DND-41 (cell line): ENCODE measurements at regions not wholly inside any gene's neighbourhood (a gene's known extent, or its start where the extent isn't known, plus 50 kb on each side); places are given as distances from the start of the nearest gene placed in this dataset.

Experiments used
- ATAC-seq: fragments of 200-7000 bp; cut with Tn5 transposase; 3 replicates; pipeline ENCODE4 v1.9.1; 2021; ENCODE audit warnings: low read depth; ENCODE audit not compliant: insufficient read depth
- DNase-seq: peaks from one replicate; pipeline ENCODE4 v3.0.0-alpha.2; 2020
- H2AFZ ChIP-seq: 2 replicates; pipeline ENCODE4 v1.6.0; 2012; ENCODE audit warnings: low read depth, low read length
- H3K27ac ChIP-seq: 2 replicates; pipeline ENCODE4 v1.5.1; 2012; ENCODE audit warnings: low read length, inconsistent platforms
- H3K27me3 ChIP-seq: fragments of 200-600 bp; sonication (generic); 2 replicates; pipeline ENCODE4 v1.6.0; 2012; ENCODE audit warnings: low read length, mild to moderate bottlenecking, inconsistent platforms; ENCODE audit not compliant: insufficient read depth, poor library complexity
- H3K36me3 ChIP-seq: 2 replicates; pipeline ENCODE4 v1.5.1; 2012; ENCODE audit warnings: low read length, inconsistent platforms; ENCODE audit not compliant: insufficient read depth
- H3K4me1 ChIP-seq: 2 replicates; pipeline ENCODE4 v1.5.1; 2012; ENCODE audit warnings: mild to moderate bottlenecking, low read length; ENCODE audit not compliant: insufficient read depth
- H3K4me2 ChIP-seq: 2 replicates; pipeline ENCODE4 v1.6.0; 2012; ENCODE audit warnings: mild to moderate bottlenecking, moderate library complexity, low read length, inconsistent platforms; ENCODE audit not compliant: insufficient read depth
- H3K4me3 ChIP-seq, 2 experiments: fragments of 200-600 bp in 1 of 2; shearing (Covaris generic) in 1 of 2; 2 replicates each; pipeline ENCODE4 v1.5.1; 2012 to 2016; ENCODE audit warnings: inconsistent platforms in 2 of 2, low read length in 2 of 2, mild to moderate bottlenecking in 2 of 2, low read depth in 1 of 2, moderate library complexity in 1 of 2
- H3K79me2 ChIP-seq: 2 replicates; pipeline ENCODE4 v1.6.0; 2012; ENCODE audit warnings: low read length, inconsistent platforms; ENCODE audit not compliant: insufficient read depth
- H3K9ac ChIP-seq: 2 replicates; pipeline ENCODE4 v1.6.0; 2012; ENCODE audit warnings: low read depth, mild to moderate bottlenecking, inconsistent platforms, low read length, moderate library complexity
- H3K9me3 ChIP-seq: 2 replicates; pipeline ENCODE4 v1.5.1; 2012; ENCODE audit warnings: low read length, moderate library complexity, mild to moderate bottlenecking, inconsistent platforms; ENCODE audit not compliant: insufficient read depth, severe bottlenecking
- H4K20me1 ChIP-seq: 2 replicates; pipeline ENCODE4 v1.6.0; 2012; ENCODE audit warnings: low read length; ENCODE audit not compliant: insufficient read depth
- EZH2 ChIP-seq: IDR thresholded peaks from 3 replicates; pipeline ENCODE4 v1.6.1; 2012; ENCODE audit warnings: borderline replicate concordance, low read depth, mild to moderate bottlenecking, moderate library complexity, low read length, inconsistent platforms; ENCODE audit not compliant: severe bottlenecking
- TF ChIP-seq, protein P1 (sequence below): IDR thresholded peaks from 2 replicates; pipeline ENCODE4 v1.5.1; 2012; ENCODE audit warnings: borderline replicate concordance, low read length, moderate library complexity, mild to moderate bottlenecking; ENCODE audit not compliant: poor library complexity, severe bottlenecking; ENCODE audit errors: extremely low read depth

DNA sequence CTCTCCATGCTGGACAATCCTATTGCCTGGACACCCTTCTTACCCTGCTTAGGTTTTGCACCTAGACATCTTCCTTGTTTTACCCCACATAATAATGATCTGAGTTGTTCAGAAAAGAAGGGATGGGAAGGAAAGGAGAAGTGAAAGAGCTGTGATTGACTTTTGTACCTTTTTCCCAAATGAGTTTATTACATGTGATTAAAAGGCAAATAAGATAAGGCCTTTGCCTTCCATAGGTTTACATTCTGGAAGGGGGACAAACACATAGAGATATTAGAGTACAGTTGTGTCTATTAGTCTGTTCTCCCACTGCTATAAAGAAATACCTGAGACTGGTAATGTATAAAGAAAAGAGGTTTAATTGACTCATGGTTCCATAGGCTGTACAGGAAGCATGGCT lies 67.1 kb upstream of the RIOK2 start:
- no peak for ATAC-seq
- no peak overlapping the region for H3K4me3 ChIP-seq
- H4K20me1 ChIP-seq, result no peaks in the 10 kb centered on the region
- no peaks in the 10 kb centered on the region for H3K36me3 ChIP-seq
- H3K9me3 ChIP-seq, result peaks cover 8% of the 10 kb centered on the region
- H3K9ac ChIP-seq, result no peak overlapping the region
- TF ChIP-seq, protein P1, sequence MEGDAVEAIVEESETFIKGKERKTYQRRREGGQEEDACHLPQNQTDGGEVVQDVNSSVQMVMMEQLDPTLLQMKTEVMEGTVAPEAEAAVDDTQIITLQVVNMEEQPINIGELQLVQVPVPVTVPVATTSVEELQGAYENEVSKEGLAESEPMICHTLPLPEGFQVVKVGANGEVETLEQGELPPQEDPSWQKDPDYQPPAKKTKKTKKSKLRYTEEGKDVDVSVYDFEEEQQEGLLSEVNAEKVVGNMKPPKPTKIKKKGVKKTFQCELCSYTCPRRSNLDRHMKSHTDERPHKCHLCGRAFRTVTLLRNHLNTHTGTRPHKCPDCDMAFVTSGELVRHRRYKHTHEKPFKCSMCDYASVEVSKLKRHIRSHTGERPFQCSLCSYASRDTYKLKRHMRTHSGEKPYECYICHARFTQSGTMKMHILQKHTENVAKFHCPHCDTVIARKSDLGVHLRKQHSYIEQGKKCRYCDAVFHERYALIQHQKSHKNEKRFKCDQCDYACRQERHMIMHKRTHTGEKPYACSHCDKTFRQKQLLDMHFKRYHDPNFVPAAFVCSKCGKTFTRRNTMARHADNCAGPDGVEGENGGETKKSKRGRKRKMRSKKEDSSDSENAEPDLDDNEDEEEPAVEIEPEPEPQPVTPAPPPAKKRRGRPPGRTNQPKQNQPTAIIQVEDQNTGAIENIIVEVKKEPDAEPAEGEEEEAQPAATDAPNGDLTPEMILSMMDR, result no peak
- no peak for TF ChIP-seq EZH2
- H2AFZ ChIP-seq, result no peak overlapping the region
- no peak overlapping the region for H3K4me2 ChIP-seq
- H3K79me2 ChIP-seq, result no peaks in the 10 kb centered on the region
- no peaks in the 10 kb centered on the region for H3K4me1 ChIP-seq
- no peaks in the 10 kb centered on the region for H3K27me3 ChIP-seq
- no peak overlapping the region for H3K27ac ChIP-seq
- DNase-seq, result no peak

DNA sequence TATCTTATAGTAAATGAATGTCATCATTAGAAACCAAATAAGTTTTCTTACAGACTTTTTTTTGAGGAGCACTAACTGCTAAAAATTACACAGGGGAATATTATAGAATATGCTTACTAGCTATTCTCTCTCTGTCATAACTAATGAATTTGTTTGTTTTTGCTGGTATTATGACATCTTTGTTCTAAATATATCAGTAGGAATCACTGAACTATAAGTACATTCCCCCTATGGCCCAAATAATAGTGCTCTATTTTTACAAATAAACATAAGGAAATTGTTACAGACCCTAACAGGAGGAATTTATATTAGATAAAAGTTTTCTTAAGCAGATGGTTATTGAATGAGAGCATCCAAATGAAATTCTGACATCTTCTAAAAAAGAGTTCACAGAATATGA lies 83.0 kb upstream of the RIOK2 start:
- Histone ChIP-seq H3K4me3 (no peak overlapping the region), H3K27me3 (no peaks in the 10 kb centered on the region), H3K36me3 (no peaks in the 10 kb centered on the region), H3K9ac (no peak overlapping the region), H2AFZ (no peak overlapping the region), H3K4me2 (no peak overlapping the region), H3K9me3 (no peaks in the 10 kb centered on the region), H3K4me1 (no peaks in the 10 kb centered on the region), H3K79me2 (no peaks in the 10 kb centered on the region), H3K27ac (no peak overlapping the region), H4K20me1 (no peaks in the 10 kb centered on the region)
- no peak for TF ChIP-seq EZH2
- TF ChIP-seq, protein P1, result no peak
- no peak for ATAC-seq
- no peak for DNase-seq

DNA sequence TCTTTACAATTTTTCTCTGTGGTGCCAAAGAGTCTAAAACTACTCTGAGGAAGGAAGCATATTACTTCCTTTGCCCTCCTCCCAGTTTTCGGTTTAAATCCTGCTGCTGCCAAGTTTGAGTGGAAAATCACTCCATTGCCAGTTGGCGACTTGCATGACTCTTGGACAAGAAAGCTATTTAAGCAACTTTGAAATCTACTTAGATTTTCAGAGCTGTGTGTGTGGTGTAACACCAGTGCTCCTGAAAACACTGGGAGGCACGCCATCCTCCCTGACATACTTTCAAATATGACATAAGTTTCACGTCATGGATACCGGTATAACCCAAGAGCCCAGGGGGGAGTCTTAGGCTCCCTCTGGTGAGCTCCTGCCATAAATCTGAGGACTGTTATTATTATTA lies 83.5 kb upstream of the RIOK2 start:
- Histone ChIP-seq H3K9ac (no peak overlapping the region), H3K36me3 (no peaks in the 10 kb centered on the region), H3K27ac (no peak overlapping the region), H3K9me3 (peaks cover 3% of the 10 kb centered on the region), H3K4me3 (no peak overlapping the region), H3K27me3 (no peaks in the 10 kb centered on the region), H2AFZ (no peak overlapping the region), H3K4me1 (no peaks in the 10 kb centered on the region), H4K20me1 (no peaks in the 10 kb centered on the region), H3K4me2 (no peak overlapping the region), H3K79me2 (no peaks in the 10 kb centered on the region)
- TF ChIP-seq, protein P1, result no peak
- TF ChIP-seq EZH2, result no peak
- DNase-seq (no peak), ATAC-seq (no peak)

DNA sequence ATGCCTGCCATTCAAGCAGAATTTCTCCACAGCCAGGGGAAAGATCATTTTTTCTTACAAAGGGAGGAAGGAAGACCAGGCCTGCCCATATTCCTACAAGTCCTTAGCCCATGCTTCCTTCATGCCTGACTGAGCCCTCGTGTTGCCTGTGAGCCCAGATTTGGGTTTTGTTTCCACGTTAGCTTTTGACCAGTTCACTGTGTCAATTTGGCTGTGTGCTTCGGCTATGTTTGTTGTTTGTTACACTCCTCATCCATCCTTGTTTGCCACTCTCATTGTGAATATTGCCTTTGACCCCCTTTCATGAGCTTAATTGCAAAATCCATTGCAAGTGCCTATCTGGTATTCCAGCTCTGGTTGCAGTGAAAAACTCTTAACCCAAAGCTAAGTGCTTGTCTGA lies 84.7 kb upstream of the RIOK2 start:
- no peak overlapping the region for H3K9ac ChIP-seq
- no peaks in the 10 kb centered on the region for H3K27me3 ChIP-seq
- no peak overlapping the region for H2AFZ ChIP-seq
- H3K4me1 ChIP-seq, result no peaks in the 10 kb centered on the region
- DNase-seq (no peak), ATAC-seq (no peak)
- no peaks in the 10 kb centered on the region for H4K20me1 ChIP-seq
- H3K9me3 ChIP-seq, result peaks cover 14% of the 10 kb centered on the region
- no peaks in the 10 kb centered on the region for H3K36me3 ChIP-seq
- no peak overlapping the region for H3K4me3 ChIP-seq
- no peak overlapping the region for H3K4me2 ChIP-seq
- no peak overlapping the region for H3K27ac ChIP-seq
- no peaks in the 10 kb centered on the region for H3K79me2 ChIP-seq
- TF ChIP-seq, protein P1, result no peak
- TF ChIP-seq EZH2, result no peak
